SU-DHL-6 (cell line): ENCODE measurements at regions not wholly inside any gene's neighbourhood (a gene's known extent, or its start where the extent isn't known, plus 50 kb on each side); places are given as distances from the start of the nearest gene placed in this dataset.

Experiments used
- H2AFZ ChIP-seq: fragments of 200-600 bp; sonication (generic); 2 replicates; pipeline ENCODE4 v1.6.1; 2014; ENCODE audit warnings: low read depth, mild to moderate bottlenecking, moderate library complexity, mixed read lengths, antibody characterized with exemption, low read length; ENCODE audit not compliant: severe bottlenecking
- H3F3A ChIP-seq: fragments of 200-600 bp; shearing (Covaris generic); 2 replicates; pipeline ENCODE4 v1.6.0; 2016; ENCODE audit warnings: antibody characterized with exemption, mild to moderate bottlenecking; ENCODE audit not compliant: insufficient read depth
- H3K27ac ChIP-seq: fragments of 200-600 bp; sonication (generic); 2 replicates; pipeline ENCODE4 v1.5.1; 2016; ENCODE audit warnings: low read depth, mild to moderate bottlenecking, low read length, moderate library complexity, mixed read lengths
- H3K27me3 ChIP-seq: fragments of 200-600 bp; sonication (generic), shearing (Covaris generic); 2 replicates; pipeline ENCODE4 v1.6.0; 2014; ENCODE audit warnings: mild to moderate bottlenecking, low read length
- H3K36me3 ChIP-seq: fragments of 200-600 bp; sonication (generic); 2 replicates; pipeline ENCODE4 v1.6.1; 2014; ENCODE audit warnings: mild to moderate bottlenecking, low read length, mixed read lengths
- H3K4me2 ChIP-seq: fragments of 300-600, 200-600 bp; shearing (Covaris generic), sonication (generic); 2 replicates; pipeline ENCODE4 v1.6.0; 2014; ENCODE audit warnings: low read length, low read depth, mild to moderate bottlenecking; ENCODE audit not compliant: poor library complexity, severe bottlenecking
- H3K4me3 ChIP-seq: fragments of 200-600 bp; sonication (generic); 2 replicates; pipeline ENCODE4 v1.5.1; 2014; ENCODE audit warnings: antibody characterized with exemption, low read length, mild to moderate bottlenecking, mixed read lengths; ENCODE audit not compliant: insufficient read depth, poor library complexity, severe bottlenecking
- H3K79me2 ChIP-seq: fragments of 200-600 bp; sonication (generic); 2 replicates; pipeline ENCODE4 v1.6.1; 2014; ENCODE audit warnings: mild to moderate bottlenecking, low read length, moderate library complexity; ENCODE audit not compliant: insufficient read depth
- H3K9ac ChIP-seq: fragments of 200-600 bp; sonication (generic); 2 replicates; pipeline ENCODE4 v1.7.0; 2014; ENCODE audit warnings: mild to moderate bottlenecking, low read length
- H3K9me2 ChIP-seq: fragments of 200-600 bp; sonication (generic); replicated peaks from 2 replicates; pipeline ENCODE4 v1.6.1; 2014; ENCODE audit warnings: low read length; ENCODE audit not compliant: insufficient read depth
- H3K9me3 ChIP-seq: fragments of 200-600 bp; sonication (generic); 2 replicates; pipeline ENCODE4 v1.6.1; 2014; ENCODE audit warnings: low read length, mixed read lengths; ENCODE audit not compliant: insufficient read depth
- H4K20me1 ChIP-seq: fragments of 200-600 bp; sonication (generic); 2 replicates; pipeline ENCODE4 v1.6.1; 2014; ENCODE audit warnings: low read depth, mild to moderate bottlenecking, antibody characterized with exemption, low read length, moderate library complexity, mixed read lengths
- CTCF ChIP-seq: fragments of 200-600 bp; sonication (generic); IDR thresholded peaks from one replicate; pipeline ENCODE4 v1.5.1; 2017; ENCODE audit warnings: antibody characterized with exemption, mild to moderate bottlenecking, low read length, moderate library complexity; ENCODE audit not compliant: insufficient read depth, poor library complexity, severe bottlenecking
- EZH2phosphoT487 ChIP-seq: fragments of 200-600 bp; sonication (generic), shearing (Covaris generic); conservative IDR thresholded peaks from 2 replicates; pipeline ENCODE4 v1.6.1; 2018; ENCODE audit warnings: mild to moderate bottlenecking, antibody characterized with exemption, low read length, moderate library complexity, mixed read lengths

DNA sequence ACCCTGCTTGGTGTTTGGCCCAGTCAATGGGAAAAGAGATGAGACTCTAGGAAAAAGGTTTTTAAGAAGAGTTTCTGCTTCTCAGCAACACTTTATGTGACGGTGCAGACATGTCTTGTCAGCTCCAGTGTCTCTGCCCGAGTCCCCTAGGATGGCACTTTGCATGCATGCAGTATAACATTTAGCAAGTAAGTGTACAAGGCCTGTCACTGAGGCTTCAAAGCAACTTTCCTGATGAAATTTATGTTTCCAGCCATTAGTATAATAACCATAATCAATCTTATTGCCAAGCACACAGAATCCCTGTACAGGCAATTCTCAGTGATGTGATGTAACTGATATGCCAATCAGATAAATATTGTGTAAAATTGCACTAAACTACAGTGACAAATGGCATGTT lies 248.1 kb upstream of the PLET1 start:
- Histone ChIP-seq H2AFZ (no peak overlapping the region), H3K9me3 (no peaks in the 10 kb centered on the region), H3K4me3 (no peak overlapping the region), H3K27me3 (no peaks in the 10 kb centered on the region), H4K20me1 (no peaks in the 10 kb centered on the region), H3K27ac (no peak overlapping the region), H3K79me2 (no peaks in the 10 kb centered on the region), H3K4me2 (no peak overlapping the region), H3K36me3 (no peaks in the 10 kb centered on the region), H3F3A (no peaks in the 10 kb centered on the region), H3K9me2 (no peaks in the 10 kb centered on the region), H3K9ac (no peak overlapping the region)
- TF ChIP-seq EZH2phosphoT487 = no peak
- no peak for TF ChIP-seq CTCF

DNA sequence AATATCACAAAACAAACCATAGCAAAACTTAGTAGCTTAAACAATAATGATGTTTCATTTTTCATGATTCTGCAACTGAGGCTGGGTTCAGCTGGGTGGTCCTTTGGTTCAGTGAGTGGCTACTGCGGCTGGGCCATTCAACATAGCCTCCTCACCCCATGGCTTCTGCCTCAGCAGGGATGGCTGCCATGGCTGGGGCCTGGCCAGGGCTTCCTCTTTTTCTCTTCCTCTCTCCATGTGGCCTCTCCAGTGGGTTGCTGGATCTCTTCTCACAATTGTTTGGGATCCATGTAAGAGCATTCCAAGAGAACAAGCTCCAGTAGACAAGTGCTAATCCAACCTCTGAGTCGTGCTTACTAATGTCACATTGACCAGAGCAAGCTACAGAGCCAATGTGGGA lies 248.6 kb upstream of the PLET1 start:
- Histone ChIP-seq H3K27ac (no peak overlapping the region), H3K36me3 (no peaks in the 10 kb centered on the region), H3K4me2 (no peak overlapping the region), H3K9ac (no peak overlapping the region), H3K9me2 (no peaks in the 10 kb centered on the region), H3K9me3 (no peaks in the 10 kb centered on the region), H4K20me1 (no peaks in the 10 kb centered on the region), H2AFZ (no peak overlapping the region), H3K4me3 (no peak overlapping the region), H3K27me3 (no peaks in the 10 kb centered on the region), H3K79me2 (no peaks in the 10 kb centered on the region), H3F3A (no peaks in the 10 kb centered on the region)
- no peak for TF ChIP-seq EZH2phosphoT487
- no peak for TF ChIP-seq CTCF

DNA sequence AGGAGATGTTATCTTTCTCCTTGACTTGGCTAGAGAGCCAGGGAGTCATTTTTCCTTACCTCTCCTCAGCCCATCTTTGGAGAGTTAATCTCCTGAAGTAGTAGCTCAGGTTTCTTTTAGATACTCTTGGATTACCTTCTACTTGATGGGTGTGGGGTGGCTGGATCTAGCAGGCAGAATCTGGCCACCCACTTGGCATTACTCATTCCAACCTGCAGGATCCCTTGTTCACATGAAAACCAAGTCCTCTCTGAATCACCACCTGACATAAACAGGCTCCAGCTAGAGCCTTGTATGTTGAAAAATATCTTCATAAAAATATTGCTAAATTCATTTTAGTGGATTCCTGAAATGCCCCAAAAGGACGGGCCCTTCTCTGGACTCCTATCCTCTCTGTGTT lies 250.6 kb upstream of the PLET1 start:
- no peak overlapping the region for H3K9ac ChIP-seq
- H3K27me3 ChIP-seq = no peaks in the 10 kb centered on the region
- no peaks in the 10 kb centered on the region for H3K9me3 ChIP-seq
- no peaks in the 10 kb centered on the region for H3K9me2 ChIP-seq
- H3F3A ChIP-seq = no peaks in the 10 kb centered on the region
- no peak overlapping the region for H3K4me3 ChIP-seq
- no peaks in the 10 kb centered on the region for H3K79me2 ChIP-seq
- H4K20me1 ChIP-seq = no peaks in the 10 kb centered on the region
- no peak for TF ChIP-seq EZH2phosphoT487
- H2AFZ ChIP-seq = no peak overlapping the region
- no peaks in the 10 kb centered on the region for H3K36me3 ChIP-seq
- no peak overlapping the region for H3K4me2 ChIP-seq
- no peak overlapping the region for H3K27ac ChIP-seq

DNA sequence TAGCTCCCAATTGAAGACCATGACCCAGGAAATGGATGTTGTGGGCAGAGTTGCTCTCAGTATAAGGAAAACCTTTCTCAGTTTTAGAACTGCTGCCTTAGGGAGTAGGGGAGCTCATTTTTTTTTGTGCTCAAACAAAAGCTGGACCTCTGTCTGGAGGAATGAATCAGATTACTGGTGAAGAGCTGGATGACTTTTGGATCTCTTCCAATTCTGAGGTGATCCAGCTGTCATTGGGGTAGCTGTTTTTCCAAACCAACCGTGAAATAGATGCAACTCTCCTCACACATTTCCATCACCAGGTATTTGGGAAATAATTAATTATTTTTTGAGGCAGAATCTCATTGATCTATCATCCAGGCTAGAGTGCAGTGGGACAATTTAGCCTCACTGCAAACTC lies 251.3 kb upstream of the PLET1 start:
- no peaks in the 10 kb centered on the region for H3K36me3 ChIP-seq
- no peak overlapping the region for H2AFZ ChIP-seq
- H3F3A ChIP-seq = no peaks in the 10 kb centered on the region
- H3K9me2 ChIP-seq = no peaks in the 10 kb centered on the region
- TF ChIP-seq CTCF = no peak
- no peak for TF ChIP-seq EZH2phosphoT487
- no peaks in the 10 kb centered on the region for H4K20me1 ChIP-seq
- no peak overlapping the region for H3K4me2 ChIP-seq
- H3K9me3 ChIP-seq = no peaks in the 10 kb centered on the region
- no peak overlapping the region for H3K27ac ChIP-seq
- no peaks in the 10 kb centered on the region for H3K79me2 ChIP-seq
- H3K27me3 ChIP-seq = no peaks in the 10 kb centered on the region
- H3K4me3 ChIP-seq = no peak overlapping the region
- H3K9ac ChIP-seq = no peak overlapping the region
